Fibroblast of skin of scalp (primary cell): ENCODE measurements at regions not wholly inside any gene's neighbourhood (a gene's known extent, or its start where the extent isn't known, plus 50 kb on each side); places are given as distances from the start of the nearest gene placed in this dataset.

Experiments used
- DNase-seq: peaks from one replicate; pipeline ENCODE4 v3.0.0-alpha.2; 2013

DNA sequence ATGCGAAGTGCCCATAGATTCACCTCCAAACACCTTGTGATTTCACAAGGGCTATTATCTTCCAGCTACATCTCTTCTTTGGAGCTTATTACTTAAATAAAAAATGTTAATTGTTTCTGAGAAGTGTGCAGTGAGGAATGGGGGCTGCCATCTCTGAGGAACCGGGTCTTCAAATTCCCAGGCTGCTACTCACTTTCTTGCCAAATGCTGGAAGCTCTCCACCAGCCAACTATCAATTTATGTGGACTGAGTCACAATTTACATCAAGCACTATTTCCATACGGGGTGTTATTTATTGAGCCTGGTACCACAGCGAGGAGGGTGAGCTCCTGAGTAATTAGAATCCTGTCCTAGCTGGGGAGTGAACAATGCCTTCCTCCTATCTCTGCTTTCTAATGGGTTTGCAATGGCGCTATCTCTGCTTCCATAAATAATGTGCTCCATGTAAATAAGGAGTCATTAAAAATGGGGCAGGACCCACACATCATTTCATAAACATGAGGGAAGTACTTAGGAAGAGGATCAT, 898.3 kb downstream of the VRK1 start:
- DNase-seq: no peak

DNA sequence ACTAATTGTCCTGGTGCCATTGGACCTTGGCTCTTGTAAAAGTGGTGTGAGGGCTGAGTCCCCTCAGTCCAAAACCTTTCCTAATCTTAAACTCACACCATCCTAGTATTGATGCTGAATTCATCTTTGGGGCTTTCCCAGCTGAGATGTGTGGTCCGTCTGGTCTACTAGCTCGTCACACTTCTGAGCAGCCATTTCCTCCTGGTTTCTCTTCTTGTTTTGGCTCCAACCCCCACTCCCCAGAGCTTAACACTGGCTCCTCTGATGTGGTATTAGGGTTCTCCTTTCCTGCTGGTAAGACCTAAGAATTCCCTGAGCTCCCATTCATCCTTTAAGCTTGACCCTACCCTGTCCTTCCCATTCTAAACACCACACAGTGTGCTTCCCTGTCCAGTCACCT, 900.6 kb downstream of the VRK1 start:
- DNase-seq: no peak

DNA sequence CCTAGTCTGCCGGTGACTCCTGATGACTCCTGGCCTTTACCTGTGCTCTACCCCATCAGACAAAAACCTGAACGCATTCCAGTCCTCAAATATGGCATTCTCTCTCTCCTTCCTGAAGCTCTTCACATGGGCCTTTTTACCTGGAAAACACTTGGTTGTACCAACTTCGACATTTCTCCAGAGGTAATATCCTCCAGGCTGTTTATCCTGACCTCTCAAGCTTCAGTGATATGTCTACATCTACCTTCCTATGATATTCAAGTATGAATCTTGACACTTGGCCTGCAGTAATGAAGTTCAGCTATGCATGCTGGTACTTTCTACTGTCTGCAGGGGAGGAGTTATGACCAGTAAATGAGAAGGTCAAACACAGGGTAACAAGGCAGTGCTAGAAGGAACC, 901.8 kb downstream of the VRK1 start:
- DNase-seq: no peak

DNA sequence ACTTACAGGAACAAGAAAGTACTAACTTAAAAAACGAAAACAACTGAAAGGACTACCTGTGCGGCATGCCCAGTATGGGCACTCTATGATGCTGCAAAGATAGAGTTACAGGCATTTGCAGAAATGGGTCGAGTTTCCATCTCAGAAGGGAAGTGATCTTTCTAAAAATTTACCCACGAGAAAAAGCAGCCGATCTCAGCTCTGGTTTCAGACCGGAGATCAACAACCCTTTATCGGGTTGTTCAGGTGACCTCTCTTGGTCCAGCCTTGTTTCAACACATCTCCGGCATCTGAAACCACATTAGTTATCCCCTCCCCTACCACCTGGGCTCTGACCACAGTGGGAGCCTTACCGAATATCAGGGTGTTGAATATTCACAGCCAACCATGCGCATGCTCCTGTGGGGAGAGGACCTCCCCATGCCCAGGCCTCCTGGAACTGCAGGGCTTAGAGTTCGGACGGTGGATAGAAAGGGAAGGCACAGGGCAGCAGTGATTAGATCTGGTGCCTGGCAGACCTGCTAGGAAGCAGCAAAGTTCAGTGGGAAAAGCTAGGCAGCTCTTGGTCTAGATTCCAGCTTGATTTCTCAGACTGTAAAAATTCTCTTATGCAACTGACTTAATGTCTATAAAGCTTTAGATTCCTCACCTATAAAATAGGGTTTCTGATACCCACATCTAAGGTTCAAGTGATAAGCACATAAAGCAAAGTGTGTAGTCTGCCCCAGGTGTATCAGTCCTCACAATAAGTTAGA, 906.0 kb downstream of the VRK1 start:
- no peak for DNase-seq

- no peak for DNase-seq
Measured at GRCh38 chr14:97704316-97704885, 907.2 kb downstream of the VRK1 start.

- no peak for DNase-seq
Measured at GRCh38 chr14:97705107-97705506, 907.9 kb downstream of the VRK1 start.

DNA sequence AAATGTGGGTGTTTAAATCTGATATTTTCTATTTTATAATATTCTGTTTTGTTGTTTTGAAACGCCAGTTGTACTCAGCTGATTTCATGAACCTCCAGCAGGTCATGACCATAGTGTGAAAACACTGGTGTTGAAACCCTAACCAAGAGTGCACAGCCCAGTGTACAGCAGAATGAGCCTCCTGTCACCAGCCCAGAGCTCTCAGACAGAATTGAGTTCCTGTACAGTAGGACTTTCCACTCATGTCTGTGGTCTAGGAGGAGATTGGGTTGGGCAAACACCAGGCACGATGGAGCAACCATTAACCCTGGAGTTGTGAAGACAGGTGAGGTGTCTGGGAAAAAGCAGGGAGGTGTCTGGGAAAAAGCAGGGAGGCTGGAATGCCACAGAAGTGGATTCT, 908.8 kb downstream of the VRK1 start:
- no peak for DNase-seq

GRCh38 chr14:97706819-97707218, 909.6 kb downstream of the VRK1 start:
- DNase-seq: no peak

GRCh38 chr14:97707603-97708002, 910.4 kb downstream of the VRK1 start:
- DNase-seq: no peak

DNA sequence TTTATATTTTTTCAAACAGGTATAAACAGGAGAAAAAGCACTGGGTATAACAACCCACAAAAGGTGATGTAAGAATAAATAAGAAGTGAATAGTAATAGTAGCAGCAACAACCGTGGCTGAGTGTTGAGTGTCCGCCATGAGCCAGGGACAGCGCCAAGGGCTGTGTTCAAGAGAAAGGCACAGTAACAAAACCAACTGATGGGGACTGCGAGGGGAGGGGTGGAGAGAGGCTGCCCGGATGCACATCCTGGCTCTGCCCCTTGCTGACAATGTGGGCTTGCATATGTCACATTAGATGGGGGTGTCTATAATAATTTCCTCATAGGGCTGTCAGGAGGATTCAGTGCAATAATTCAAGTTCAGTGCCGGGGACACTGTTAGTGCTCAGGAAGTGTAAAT, 912.4 kb downstream of the VRK1 start:
- no peak for DNase-seq

DNA sequence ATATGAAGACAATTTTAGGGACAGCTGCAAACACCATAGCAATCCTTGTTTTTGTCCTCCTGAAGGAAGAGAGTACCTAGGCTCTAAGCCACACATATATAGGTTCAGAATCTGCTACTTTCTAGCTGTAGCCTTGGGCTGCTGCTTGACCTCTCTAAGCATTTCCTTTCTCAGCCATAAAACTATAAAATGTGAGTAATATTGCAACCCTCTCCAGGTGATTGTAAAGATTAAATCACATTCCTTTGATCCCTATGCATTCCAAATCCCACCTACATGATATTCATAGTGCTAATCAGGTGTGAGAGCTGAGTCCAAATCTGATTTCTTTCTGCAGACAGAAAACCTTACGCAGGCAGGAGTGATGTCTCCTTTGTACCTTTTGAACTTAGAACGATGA, 913.5 kb downstream of the VRK1 start:
- no peak for DNase-seq

DNA sequence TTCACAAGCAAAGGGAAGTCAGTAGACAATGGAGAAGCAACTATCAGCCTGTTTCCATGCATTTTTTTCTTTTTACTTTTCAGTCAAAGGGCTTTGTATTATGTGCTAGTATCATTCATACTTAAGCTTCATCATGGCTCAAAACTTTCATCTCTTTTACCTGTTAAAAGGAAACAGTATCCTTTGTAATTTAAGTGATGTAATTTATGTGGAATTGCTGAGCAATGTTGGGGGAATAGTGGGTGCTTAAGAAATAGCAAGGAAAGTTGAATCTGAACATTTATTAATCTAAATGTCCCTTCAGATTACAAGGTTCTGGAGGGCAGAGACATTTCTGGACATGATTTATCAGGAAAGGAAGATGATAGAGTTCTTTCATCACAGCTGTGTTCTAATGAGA, 915.3 kb downstream of the VRK1 start:
- DNase-seq: no peak

- peak; percentile 11 for DNase-seq
Measured at GRCh38 chr14:97713023-97713422, 915.8 kb downstream of the VRK1 start.

DNA sequence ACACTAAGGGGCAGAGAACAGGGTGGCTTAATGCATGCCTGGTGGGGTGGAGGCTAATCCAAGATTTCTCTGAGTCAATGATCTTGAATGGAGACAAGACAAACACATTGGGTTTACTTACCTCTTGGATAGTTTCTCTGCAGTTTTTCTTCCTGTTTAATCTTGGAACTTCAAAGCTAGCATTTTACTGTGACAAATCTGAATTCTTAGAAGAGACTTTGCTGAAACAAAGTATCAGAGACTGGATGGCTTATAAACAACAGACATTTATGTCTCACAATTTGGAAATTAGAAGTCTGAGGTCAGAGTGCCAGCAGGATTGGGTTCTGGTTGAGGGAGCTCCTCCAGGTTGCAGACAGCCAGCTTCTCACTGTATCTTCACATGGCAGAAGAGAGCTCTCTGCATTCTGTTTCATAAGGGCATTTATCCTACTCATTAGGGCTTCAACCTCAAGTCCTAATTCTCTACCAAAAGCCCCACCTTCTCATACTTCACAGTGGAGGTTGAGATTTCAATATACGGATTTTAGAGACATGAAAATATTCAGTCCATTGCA, 921.8 kb downstream of the VRK1 start:
- DNase-seq: no peak

DNA sequence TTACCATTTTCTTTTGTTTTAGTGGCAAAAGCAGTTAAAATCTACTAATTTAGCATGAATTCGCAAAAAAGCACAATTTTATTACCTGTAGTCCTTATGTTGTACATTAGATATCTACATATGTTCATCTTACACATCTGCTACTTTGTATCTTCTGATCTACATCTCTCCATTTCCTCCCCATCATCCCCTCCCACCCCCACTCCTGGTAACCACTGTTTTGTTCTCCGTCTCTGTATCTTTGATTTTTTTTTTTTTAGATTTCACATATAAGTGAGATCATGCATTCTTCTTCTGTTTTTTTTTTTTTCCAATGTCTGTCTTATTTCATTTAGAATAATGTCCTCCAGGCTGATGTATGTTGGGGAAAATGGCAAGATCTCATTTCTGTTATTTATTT, 922.7 kb downstream of the VRK1 start:
- DNase-seq: no peak

- DNase-seq: no peak
Measured at GRCh38 chr14:97723351-97723750, 926.2 kb downstream of the VRK1 start.

GRCh38 chr14:97723819-97724218, 926.6 kb downstream of the VRK1 start:
- DNase-seq: no peak

DNA sequence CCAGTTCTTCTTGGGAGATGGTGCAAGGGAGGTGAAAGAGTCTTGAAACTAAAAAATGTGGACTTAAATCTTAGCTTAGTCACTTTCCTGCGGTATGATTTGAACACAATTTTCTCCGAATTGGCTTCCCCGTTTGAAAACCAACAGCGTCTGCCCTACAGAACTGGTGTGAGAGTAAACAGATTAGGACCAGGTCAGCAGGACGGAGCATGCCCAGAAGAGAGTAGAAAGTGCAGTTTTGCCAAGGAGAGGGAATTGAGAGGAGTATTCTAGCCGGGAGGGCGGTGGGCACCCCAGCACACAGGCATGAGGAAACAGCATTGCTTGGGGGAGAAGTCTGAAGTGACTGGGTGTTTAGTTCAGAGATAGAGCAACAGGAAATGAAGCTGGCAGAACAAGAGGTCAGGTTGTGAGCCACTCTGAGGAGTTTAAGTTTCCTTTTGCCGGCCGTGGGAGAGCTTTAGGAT, 927.1 kb downstream of the VRK1 start:
- no peak for DNase-seq

GRCh38 chr14:97726676-97727075, 929.5 kb downstream of the VRK1 start:
- DNase-seq: no peak

GRCh38 chr14:97730706-97731105, 933.5 kb downstream of the VRK1 start:
- DNase-seq: no peak

DNA sequence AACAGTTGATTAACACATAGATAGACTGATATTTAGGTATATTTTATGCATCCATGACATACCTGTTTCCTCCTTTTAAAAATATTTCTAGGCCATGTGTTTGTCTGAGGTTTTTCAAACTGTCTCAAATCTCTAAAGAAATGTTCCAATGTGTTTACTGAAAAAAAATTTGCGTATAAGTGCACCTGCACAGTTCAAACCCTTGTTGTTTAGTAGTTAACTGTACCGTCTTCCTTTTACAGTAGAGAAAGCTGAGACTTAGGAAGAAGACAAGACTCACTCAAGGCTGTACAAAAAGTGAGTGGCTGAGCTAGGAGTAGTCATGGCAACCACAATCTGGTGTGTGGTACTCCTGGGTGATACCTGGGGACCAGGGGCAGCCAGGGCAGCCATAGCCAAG, 934.6 kb downstream of the VRK1 start:
- DNase-seq: no peak

GRCh38 chr14:97747316-97747715, 950.1 kb downstream of the VRK1 start:
- DNase-seq: no peak

DNA sequence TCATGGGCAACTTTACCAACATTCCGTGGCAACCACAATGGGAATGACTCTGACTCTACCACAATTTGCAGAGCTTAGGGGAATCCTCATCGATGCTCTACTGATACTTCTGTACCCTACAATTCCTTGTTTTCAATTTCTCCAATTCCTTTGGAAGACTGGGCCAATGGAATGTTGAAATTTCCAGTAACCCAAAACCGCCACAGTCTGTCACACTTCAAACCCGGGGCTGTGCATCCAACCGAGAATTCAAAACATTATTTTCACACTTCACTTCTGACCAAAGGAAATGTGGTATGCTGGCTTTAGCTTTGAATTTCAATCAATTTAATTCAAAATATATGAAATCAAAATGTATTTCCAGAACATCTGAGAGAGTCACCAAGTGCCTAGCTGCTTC, 951.4 kb downstream of the VRK1 start:
- no peak for DNase-seq

DNA sequence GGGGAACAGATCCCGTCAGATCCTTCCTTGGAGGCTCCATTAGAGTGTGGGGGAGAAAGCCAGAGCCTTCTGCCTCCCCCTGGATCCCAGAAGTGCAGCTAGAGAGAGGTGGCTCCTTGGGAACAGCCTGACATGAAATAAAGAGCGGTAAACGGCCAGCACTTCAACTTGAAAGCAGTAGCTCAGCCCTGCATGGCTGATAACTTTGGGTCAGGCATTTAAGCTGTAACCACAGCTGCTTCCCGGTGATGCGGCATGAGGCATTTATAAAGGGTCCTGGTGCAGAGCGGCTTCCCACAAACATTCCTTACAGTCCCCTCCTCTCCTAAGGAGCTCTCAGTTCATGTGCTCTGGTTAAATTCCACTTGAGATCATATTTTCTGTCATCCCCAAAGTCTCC, 960.3 kb downstream of the VRK1 start:
- DNase-seq: no peak
